HepG2 (cell line): ENCODE measurements at regions not wholly inside any gene's neighbourhood (a gene's known extent, or its start where the extent isn't known, plus 50 kb on each side); places are given as distances from the start of the nearest gene placed in this dataset.

Experiments
- ATAC-seq: fragments of 200-7000 bp; cut with Tn5 transposase; 3 replicates; pipeline ENCODE4 v1.9.1; 2020; ENCODE audit warnings: mild to moderate bottlenecking, moderate library complexity
- BruUV-seq: library from RNA; stranded (reverse); fragments of 400-500 nt; replicated peaks from 2 replicates; lab custom pipeline; 2021; lab: Mats Ljungman, UMichigan
- CTCF ChIA-PET: fragments of 300-600 bp; formaldehyde crosslinking; extraction: SDS; loops from one replicate; lab custom pipeline; 2021; ENCODE audit warnings: low total read pairs, inconsistent platforms, low intra/inter-chr PET ratio; lab: Yijun Ruan, JAX
- POLR2A ChIA-PET: fragments of 350-600 bp; sonication (Branson Sonifier 250); formaldehyde crosslinking; loops from one replicate; lab custom pipeline; 2020; ENCODE audit warnings: antibody characterized with exemption, inconsistent platforms; lab: Yijun Ruan, JAX
- DNase-seq: peaks from one replicate; pipeline ENCODE4 v3.0.0-alpha.2; 2015; ENCODE audit warnings: low spot score
- FAIRE-seq: peaks from 3 replicates; lab custom pipeline; 2011; peaks lifted over from hg19 to GRCh38; lab: Jason Lieb, UNC
- H2AFZ ChIP-seq: one replicate; pipeline ENCODE4 v1.6.1; 2011; ENCODE audit warnings: low read length, inconsistent platforms
- H3K27ac ChIP-seq: fragments of 300-600 bp; 3 replicates; pipeline ENCODE4 v1.8.0; 2011; ENCODE audit warnings: mixed run types, mild to moderate bottlenecking, mixed read lengths, low read length, inconsistent platforms; ENCODE audit not compliant: insufficient read depth; ENCODE audit errors: extremely low read length
- H3K27me3 ChIP-seq, 2 experiments: fragments of 200-600 bp in 1 of 2; 2 replicates in 1 of 2; 3 replicates in 1 of 2; pipeline versions ENCODE4 v1.6.0 to v1.8.0; 2011; ENCODE audit warnings: low read length in 2 of 2, mild to moderate bottlenecking in 2 of 2, moderate library complexity in 2 of 2, inconsistent platforms in 1 of 2; ENCODE audit not compliant: insufficient read depth in 2 of 2, control insufficient read depth in 1 of 2
- H3K36me3 ChIP-seq, 2 experiments: fragments of 200-600 bp in 1 of 2; replicated peaks in 1 of 2; 2 replicates in 1 of 2; 3 replicates in 1 of 2; pipeline versions ENCODE4 v1.5.1 to v1.8.0; 2011; ENCODE audit warnings: low read length in 2 of 2, inconsistent platforms in 1 of 2; ENCODE audit not compliant: insufficient read depth in 2 of 2, control insufficient read depth in 1 of 2
- H3K4me1 ChIP-seq: 2 replicates; pipeline ENCODE4 v1.5.1; 2012; ENCODE audit warnings: low read length, inconsistent platforms; ENCODE audit not compliant: insufficient read depth
- H3K4me2 ChIP-seq: 2 replicates; pipeline ENCODE4 v1.6.0; 2011; ENCODE audit warnings: low read depth, low read length, inconsistent platforms
- H3K4me3 ChIP-seq, 3 experiments: fragments of 200-600 bp in 1 of 3; sonication (generic), shearing (Covaris generic) in 1 of 3; replicated peaks in 1 of 3; 2 replicates each; pipeline ENCODE4 v1.5.1; 2011 to 2016; ENCODE audit warnings: low read length in 3 of 3, inconsistent platforms in 2 of 3, low read depth in 2 of 3, mild to moderate bottlenecking in 2 of 3, control low read depth in 1 of 3, mixed read lengths in 1 of 3; ENCODE audit not compliant: insufficient read depth in 1 of 3
- H3K79me2 ChIP-seq: one replicate; pipeline ENCODE4 v1.6.1; 2011; ENCODE audit warnings: low read length, inconsistent platforms; ENCODE audit not compliant: insufficient read depth
- H3K9ac ChIP-seq: 2 replicates; pipeline ENCODE4 v1.6.0; 2011; ENCODE audit warnings: mild to moderate bottlenecking, low read depth, low read length, inconsistent platforms; ENCODE audit not compliant: insufficient read depth
- H3K9me3 ChIP-seq: 2 replicates; pipeline ENCODE4 v1.5.1; 2012; ENCODE audit warnings: mild to moderate bottlenecking, low read length
- H4K20me1 ChIP-seq: 2 replicates; pipeline ENCODE4 v1.6.0; 2011; ENCODE audit warnings: inconsistent platforms, mild to moderate bottlenecking, low read length, moderate library complexity; ENCODE audit not compliant: insufficient read depth
- FOSL1 ChIP-seq: sonication (generic); formaldehyde crosslinking; IDR thresholded peaks from 2 replicates; pipeline ENCODE4 v1.9.0; 2021; ENCODE audit warnings: missing genetic modification reagents, borderline replicate concordance
- RCOR2 ChIP-seq: IDR thresholded peaks from 2 replicates; pipeline ENCODE4 v1.6.1; 2016; ENCODE audit warnings: missing biosample characterization, missing genetic modification reagents
- SIN3B ChIP-seq: fragments of 150-350 bp; IDR thresholded peaks from 2 replicates; pipeline ENCODE4 v1.6.1; 2014; ENCODE audit warnings: low read length
- TAF15 ChIP-seq: fragments of 200-400 bp; formaldehyde crosslinking; IDR thresholded peaks from one replicate; pipeline ENCODE4 v1.6.1; 2018; ENCODE audit warnings: mild to moderate bottlenecking, low read depth, low read length; ENCODE audit not compliant: poor library complexity, severe bottlenecking
- ZNF138 ChIP-seq: sonication (generic); formaldehyde crosslinking; IDR thresholded peaks from 2 replicates; pipeline ENCODE4 v1.5.0; 2020; ENCODE audit warnings: mild to moderate bottlenecking, low read depth, missing genetic modification reagents
- ZNF703 ChIP-seq: sonication (generic); formaldehyde crosslinking; IDR thresholded peaks from 2 replicates; pipeline ENCODE4 v1.5.1; 2020; ENCODE audit warnings: missing genetic modification reagents, mild to moderate bottlenecking, moderate library complexity, borderline replicate concordance
- ZNF780A ChIP-seq: sonication (generic); formaldehyde crosslinking; IDR thresholded peaks from 2 replicates; pipeline ENCODE4 v1.8.0; 2022; ENCODE audit warnings: mild to moderate bottlenecking, missing genetic modification reagents, moderate library complexity
- whole genome bisulfite sequencing: methylation state at CpG from one replicate; pipeline ENCODE4 v1.1.6; 2017; ENCODE audit warnings: low lambda C conversion rate; 5-methylcytosine and 5-hydroxymethylcytosine counted together
- in situ Hi-C: cut with HindIII; loops from 2 replicates; pipeline ENCODE4 v1.10.0; 2017; ENCODE audit warnings: low pct_unique_long_range_greater_than_20kb; ENCODE audit not compliant: extremely low pct_ligation_motif_present
- intact Hi-C: fragments of 100-400 bp; cut with micrococcal nuclease; formaldehyde crosslinking; loops from one replicate; pipeline ENCODE4 v1.10.0; 2022; ENCODE audit not compliant: unreplicated experiment
- TF ChIP-seq, protein P1 (sequence below): sonication (generic); formaldehyde crosslinking; IDR thresholded peaks from 2 replicates; pipeline ENCODE4 v1.5.0; 2020; ENCODE audit warnings: mild to moderate bottlenecking, missing genetic modification reagents, borderline replicate concordance
- TF ChIP-seq, protein P2 (sequence below): sonication (generic); formaldehyde crosslinking; IDR thresholded peaks from 2 replicates; pipeline ENCODE4 v1.4.0; 2020; ENCODE audit warnings: missing genetic modification reagents, mild to moderate bottlenecking, borderline replicate concordance

DNA sequence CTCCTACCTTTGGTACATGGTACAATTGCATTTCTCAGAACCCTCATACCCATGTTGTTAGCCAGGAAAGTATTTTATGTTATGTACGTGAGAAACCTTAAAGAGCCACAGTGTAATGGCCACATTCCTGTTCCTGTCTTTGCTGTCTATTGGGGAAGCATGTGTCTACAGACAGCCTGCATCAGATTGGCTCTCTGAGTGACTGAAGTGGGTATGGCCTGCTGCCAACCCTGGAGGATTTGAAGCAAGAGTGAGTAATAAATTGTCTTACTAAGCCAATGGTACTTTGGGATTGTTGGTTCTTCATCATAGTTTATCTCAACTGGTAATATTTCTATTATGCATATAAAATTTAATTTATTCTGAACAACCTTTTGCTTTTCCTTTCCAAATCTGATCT is 574.1 kb downstream of the LMO7 start (continued):
- TF ChIP-seq, protein P1, sequence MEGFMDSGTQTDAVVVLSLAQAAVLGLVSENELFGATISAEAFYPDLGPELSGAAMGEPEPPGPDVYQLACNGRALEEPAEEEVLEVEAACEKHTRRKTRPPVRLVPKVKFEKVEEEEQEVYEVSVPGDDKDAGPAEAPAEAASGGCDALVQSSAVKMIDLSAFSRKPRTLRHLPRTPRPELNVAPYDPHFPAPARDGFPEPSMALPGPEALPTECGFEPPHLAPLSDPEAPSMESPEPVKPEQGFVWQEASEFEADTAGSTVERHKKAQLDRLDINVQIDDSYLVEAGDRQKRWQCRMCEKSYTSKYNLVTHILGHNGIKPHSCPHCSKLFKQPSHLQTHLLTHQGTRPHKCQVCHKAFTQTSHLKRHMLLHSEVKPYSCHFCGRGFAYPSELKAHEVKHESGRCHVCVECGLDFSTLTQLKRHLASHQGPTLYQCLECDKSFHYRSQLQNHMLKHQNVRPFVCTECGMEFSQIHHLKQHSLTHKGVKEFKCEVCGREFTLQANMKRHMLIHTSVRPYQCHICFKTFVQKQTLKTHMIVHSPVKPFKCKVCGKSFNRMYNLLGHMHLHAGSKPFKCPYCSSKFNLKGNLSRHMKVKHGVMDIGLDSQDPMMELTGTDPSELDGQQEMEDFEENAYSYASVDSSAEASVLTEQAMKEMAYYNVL (CRISPR knock-in tag), result no peak

DNA sequence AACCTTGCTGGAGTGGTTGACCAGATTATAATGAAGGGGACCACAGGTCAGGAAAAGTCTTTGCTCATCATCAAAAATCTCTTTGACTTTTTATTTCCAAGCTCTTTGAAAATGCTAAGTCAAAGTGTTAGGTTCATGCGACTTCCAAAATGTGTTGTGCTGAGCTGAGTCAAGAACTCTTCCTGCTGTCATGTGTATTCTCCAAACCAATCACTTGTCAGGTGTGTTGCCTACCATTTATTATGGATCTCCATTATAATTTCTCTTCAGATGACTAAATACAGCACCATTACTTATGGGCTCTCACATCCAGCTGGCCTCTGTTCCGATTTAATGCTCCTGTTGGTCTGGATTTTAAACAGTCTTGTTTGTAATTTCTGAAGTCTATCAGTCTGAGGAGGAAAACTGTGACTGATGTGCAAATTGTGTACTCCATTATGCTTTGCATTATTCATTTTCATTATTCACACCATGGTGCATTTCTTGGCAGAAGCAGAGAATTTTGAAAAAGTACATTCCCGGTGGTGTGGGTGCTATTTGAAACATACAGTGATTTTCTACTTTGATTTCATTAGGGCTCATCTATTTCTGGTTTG is 562.5 kb downstream of the LMO7 start:
- Histone ChIP-seq H3K27ac (no peak overlapping the region), H4K20me1 (no peaks in the 10 kb centered on the region), H2AFZ (no peak overlapping the region), H3K79me2 (no peaks in the 10 kb centered on the region), H3K36me3 (no peaks in the 10 kb centered on the region), H3K4me1 (no peaks in the 10 kb centered on the region), H3K9me3 (no peaks in the 10 kb centered on the region), H3K4me3 (no peak overlapping the region), H3K4me2 (no peak overlapping the region), H3K27me3 (no peaks in the 10 kb centered on the region), H3K9ac (no peak overlapping the region)
- FAIRE-seq, result no peak
- no peak for ATAC-seq
- TF ChIP-seq ZNF780A, result no peak
- TF ChIP-seq FOSL1 (CRISPR knock-in tag), result no peak
- TF ChIP-seq TAF15, result no peak
- TF ChIP-seq SIN3B, result no peak
- no peak for TF ChIP-seq ZNF138 (CRISPR knock-in tag)
- TF ChIP-seq RCOR2, result no peak
- TF ChIP-seq, protein P2, sequence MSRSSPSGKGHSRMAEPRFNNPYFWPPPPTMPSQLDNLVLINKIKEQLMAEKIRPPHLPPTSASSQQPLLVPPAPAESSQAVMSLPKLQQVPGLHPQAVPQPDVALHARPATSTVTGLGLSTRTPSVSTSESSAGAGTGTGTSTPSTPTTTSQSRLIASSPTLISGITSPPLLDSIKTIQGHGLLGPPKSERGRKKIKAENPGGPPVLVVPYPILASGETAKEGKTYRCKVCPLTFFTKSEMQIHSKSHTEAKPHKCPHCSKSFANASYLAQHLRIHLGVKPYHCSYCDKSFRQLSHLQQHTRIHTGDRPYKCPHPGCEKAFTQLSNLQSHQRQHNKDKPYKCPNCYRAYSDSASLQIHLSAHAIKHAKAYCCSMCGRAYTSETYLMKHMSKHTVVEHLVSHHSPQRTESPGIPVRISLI (CRISPR knock-in tag), result no peak
- TF ChIP-seq ZNF703, result no peak
- CTCF ChIA-PET, result no interaction called here
- intact Hi-C loops, result no loop called here
- BruUV-seq, result no TSS peak
- WGBS, result 3% methylated on average over 3 of the region's 3 CpGs
- no peak for DNase-seq
- POLR2A ChIA-PET, result no interaction called here
- in situ Hi-C loops, result no loop called here
